ENCODE measurements at regions not wholly inside any gene's neighbourhood (a gene's known extent, or its start where the extent isn't known, plus 50 kb on each side); places are given as distances from the start of the nearest gene placed in this dataset.

GRCh38 chr21:28832013-28832714 is 160.5 kb downstream of the LTN1 start:
- Histone ChIP-seq H2AFZ (replicated peaks) (no peak overlapping the region), H3K4me2 (no peak overlapping the region), H3K4me3 (no peak overlapping the region), H3K36me3 (no peaks in the 10 kb centered on the region), H3K9me3 (ENCODE audit: low read depth) (no peaks in the 10 kb centered on the region), H3F3A (ENCODE audit: low read depth) (no peaks in the 10 kb centered on the region), H3K79me2 (ENCODE audit: low read depth) (no peaks in the 10 kb centered on the region), H4K20me1 (ENCODE audit: low read depth) (no peaks in the 10 kb centered on the region), H3K27ac (no peak overlapping the region), H3K27me3 (no peaks in the 10 kb centered on the region), H3K4me1 (no peaks in the 10 kb centered on the region), H3K9ac (no peak overlapping the region)
- Mint-ChIP-seq H3K4me1 (no peaks in the 10 kb centered on the region), H3K9me3 (no peaks in the 10 kb centered on the region), H3K27ac (no peak overlapping the region), H3K36me3 (no peaks in the 10 kb centered on the region), H3K4me3 (no peak overlapping the region), H3K27me3 (ENCODE audit: insufficient read depth, low read depth) (peaks cover 2% of the 10 kb centered on the region)
- no peak for DNase-seq (ENCODE audit: low spot score)
- TF ChIP-seq EZH2 (IDR thresholded peaks at IDR 0.05) (no peak), CTCF (IDR thresholded peaks at IDR 0.05) (no peak), EZH2phosphoT487 (IDR thresholded peaks at IDR 0.05) (no peak)

- H3K36me3 ChIP-seq: no peaks in the 10 kb centered on the region
- no peak overlapping the region for H3K9ac ChIP-seq
- no peak overlapping the region for H3K27ac ChIP-seq
- H2AFZ ChIP-seq (replicated peaks): no peak overlapping the region
- no peaks in the 10 kb centered on the region for H3K4me1 ChIP-seq
- no peaks in the 10 kb centered on the region for H3F3A ChIP-seq (ENCODE audit: low read depth)
- Mint-ChIP-seq H3K4me3 (no peak overlapping the region), H3K36me3 (no peaks in the 10 kb centered on the region), H3K27me3 (ENCODE audit: insufficient read depth, low read depth) (peaks cover 2% of the 10 kb centered on the region), H3K27ac (no peak overlapping the region), H3K9me3 (no peaks in the 10 kb centered on the region), H3K4me1 (no peaks in the 10 kb centered on the region)
- H3K27me3 ChIP-seq: no peaks in the 10 kb centered on the region
- H3K4me2 ChIP-seq: no peak overlapping the region
- H4K20me1 ChIP-seq (ENCODE audit: low read depth): no peaks in the 10 kb centered on the region
- no peaks in the 10 kb centered on the region for H3K9me3 ChIP-seq (ENCODE audit: low read depth)
- TF ChIP-seq EZH2phosphoT487 (IDR thresholded peaks at IDR 0.05) (no peak), EZH2 (IDR thresholded peaks at IDR 0.05) (no peak), CTCF (IDR thresholded peaks at IDR 0.05) (no peak)
- no peak overlapping the region for H3K4me3 ChIP-seq
- H3K79me2 ChIP-seq (ENCODE audit: low read depth): no peaks in the 10 kb centered on the region
- DNase-seq (ENCODE audit: low spot score): no peak
These were observed 163.7 kb downstream of the LTN1 start for GRCh38 chr21:28828981-28829380.

GRCh38 chr21:28828021-28828420 is 164.7 kb downstream of the LTN1 start:
- no peak for DNase-seq (ENCODE audit: low spot score)
- H3K4me1 Mint-ChIP-seq: no peaks in the 10 kb centered on the region

More at GRCh38 chr21:28828021-28828420, 164.7 kb downstream of the LTN1 start:
- H3K9ac ChIP-seq: no peak overlapping the region
- H3K4me3 Mint-ChIP-seq: no peak overlapping the region
- no peaks in the 10 kb centered on the region for H3K27me3 ChIP-seq
- H3K4me2 ChIP-seq: no peak overlapping the region
- H3K9me3 ChIP-seq (ENCODE audit: low read depth): no peaks in the 10 kb centered on the region
- H3K4me1 ChIP-seq: no peaks in the 10 kb centered on the region
- TF ChIP-seq EZH2phosphoT487 (IDR thresholded peaks at IDR 0.05) (no peak), CTCF (IDR thresholded peaks at IDR 0.05) (no peak), EZH2 (IDR thresholded peaks at IDR 0.05) (no peak)
- no peaks in the 10 kb centered on the region for H3K79me2 ChIP-seq (ENCODE audit: low read depth)
- no peaks in the 10 kb centered on the region for H3F3A ChIP-seq (ENCODE audit: low read depth)
- H2AFZ ChIP-seq (replicated peaks): no peak overlapping the region
- no peaks in the 10 kb centered on the region for H3K36me3 Mint-ChIP-seq
- no peaks in the 10 kb centered on the region for H3K27me3 Mint-ChIP-seq (ENCODE audit: insufficient read depth, low read depth)
- no peaks in the 10 kb centered on the region for H3K36me3 ChIP-seq
- H3K27ac Mint-ChIP-seq: no peak overlapping the region
- no peak overlapping the region for H3K27ac ChIP-seq
- no peak overlapping the region for H3K4me3 ChIP-seq
- no peaks in the 10 kb centered on the region for H4K20me1 ChIP-seq (ENCODE audit: low read depth)
- no peaks in the 10 kb centered on the region for H3K9me3 Mint-ChIP-seq
